T-helper 9 cell (primary cell): ENCODE measurements at regions not wholly inside any gene's neighbourhood (a gene's known extent, or its start where the extent isn't known, plus 50 kb on each side); places are given as distances from the start of the nearest gene placed in this dataset.

Experiments used
- DNase-seq: peaks from one replicate; pipeline ENCODE4 v3.0.0-alpha.2; 2020

- no peak for DNase-seq
Measured at GRCh38 chr20:50313827-50314677, 123.4 kb downstream of the CEBPB start.

- no peak for DNase-seq
Measured at GRCh38 chr20:50314678-50315335, 124.2 kb downstream of the CEBPB start.

- no peak for DNase-seq
Measured at GRCh38 chr20:50315586-50316551, 125.2 kb downstream of the CEBPB start.

- no peak for DNase-seq
Measured at GRCh38 chr20:50317116-50317515, 126.5 kb downstream of the CEBPB start.

- no peak for DNase-seq
Measured at GRCh38 chr20:50317609-50318008, 127.0 kb downstream of the CEBPB start.

- no peak for DNase-seq
Measured at GRCh38 chr20:50318710-50319109, 128.1 kb downstream of the CEBPB start.

- no peak for DNase-seq
Measured at GRCh38 chr20:50320005-50320900, 129.6 kb downstream of the CEBPB start.

- no peak for DNase-seq
Measured at GRCh38 chr20:50320901-50321796, 130.5 kb downstream of the CEBPB start.

- no peak for DNase-seq
Measured at GRCh38 chr20:50321797-50322480, 131.3 kb downstream of the CEBPB start.

- no peak for DNase-seq
Measured at GRCh38 chr20:50322703-50323131, 132.1 kb downstream of the CEBPB start.

- no peak for DNase-seq
Measured at GRCh38 chr20:50323209-50323608, 132.6 kb downstream of the CEBPB start.

GRCh38 chr20:50323777-50324775 is 133.4 kb downstream of the CEBPB start:
- DNase-seq = no peak

- no peak for DNase-seq
Measured at GRCh38 chr20:50325215-50325614, 134.6 kb downstream of the CEBPB start.

GRCh38 chr20:50325651-50326050 is 135.0 kb downstream of the CEBPB start:
- DNase-seq = no peak

GRCh38 chr20:50327666-50328065 is 137.0 kb downstream of the CEBPB start:
- DNase-seq = no peak

- DNase-seq = no peak
Measured at GRCh38 chr20:50328222-50328979, 137.8 kb downstream of the CEBPB start.

- DNase-seq = no peak
Measured at GRCh38 chr20:50328996-50329898, 138.6 kb downstream of the CEBPB start.
